A549 (cell line): ENCODE measurements at regions not wholly inside any gene's neighbourhood (a gene's known extent, or its start where the extent isn't known, plus 50 kb on each side); places are given as distances from the start of the nearest gene placed in this dataset.

Experiments used
- ATAC-seq, 2 experiments: fragments of 200-7000 bp in 1 of 2; fragments of >200 bp in 1 of 2; cut with Nextera tagmentation in 1 of 2; cut with Tn5 transposase in 1 of 2; 3 replicates each; pipeline versions ENCODE4 v1.8.0 to v1.9.1; 2018 to 2020; ENCODE audit warnings: mild to moderate bottlenecking in 1 of 2, moderate library complexity in 1 of 2
- CTCF ChIA-PET: fragments of 300-600 bp; sonication (Branson Sonifier 250); formaldehyde crosslinking; extraction: SDS; loops from one replicate; lab custom pipeline; 2021; ENCODE audit warnings: antibody characterized with exemption, inconsistent platforms; lab: Yijun Ruan, JAX
- POLR2A ChIA-PET: fragments of 350-600 bp; formaldehyde crosslinking; extraction: SDS; loops from one replicate; lab custom pipeline; 2021; ENCODE audit warnings: antibody characterized with exemption, inconsistent platforms; lab: Yijun Ruan, JAX
- DNase-seq, 2 experiments: peaks; one replicate each; pipeline versions ENCODE4 v3.0.0 to v3.0.0-alpha.2; 2011 to 2016; ENCODE audit warnings: low read depth in 1 of 2, low spot score in 1 of 2
- FAIRE-seq: peaks from 2 replicates; lab custom pipeline; 2011; peaks lifted over from hg19 to GRCh38; lab: Jason Lieb, UNC
- H3K27ac ChIP-seq, 2 experiments: fragments of >200 bp; sonication (Bioruptor Twin); formaldehyde crosslinking; 3 replicates each; pipeline ENCODE4 v1.5.1; 2016 to 2017
- H3K4me1 ChIP-seq: fragments of >200 bp; sonication (Bioruptor Twin); formaldehyde crosslinking; 3 replicates; pipeline ENCODE4 v1.6.1; 2016
- H3K4me2 ChIP-seq: fragments of >200 bp; sonication (Bioruptor Twin); formaldehyde crosslinking; 3 replicates; pipeline ENCODE4 v1.6.1; 2016
- H3K4me3 ChIP-seq: fragments of >200 bp; sonication (Bioruptor Twin); formaldehyde crosslinking; 3 replicates; pipeline ENCODE4 v1.5.1; 2016
- H3K9me3 ChIP-seq: fragments of >200 bp; sonication (Bioruptor Twin); formaldehyde crosslinking; 3 replicates; pipeline ENCODE4 v1.6.1; 2016
- BHLHE40 ChIP-seq: IDR thresholded peaks from 2 replicates; pipeline ENCODE4 v1.6.1; 2012; ENCODE audit warnings: low read depth, low read length, inconsistent platforms
- CBX2 ChIP-seq: fragments of 200-600 bp; sonication (generic); IDR thresholded peaks from 2 replicates; pipeline ENCODE4 v1.6.1; 2016; ENCODE audit warnings: low read depth, mild to moderate bottlenecking, borderline replicate concordance
- CEBPB ChIP-seq, 2 experiments: fragments of >200 bp in 1 of 2; sonication (Bioruptor Twin) in 1 of 2; formaldehyde crosslinking in 1 of 2; IDR thresholded peaks; 2 replicates each; pipeline ENCODE4 v1.6.1; 2012 to 2016
- EHF ChIP-seq: fragments of 250-450 bp; sonication (Bioruptor Pico); IDR thresholded peaks from 2 replicates; pipeline ENCODE4 v1.5.0; 2020; ENCODE audit warnings: mild to moderate bottlenecking
- EP300 ChIP-seq, 2 experiments: fragments of >200 bp; sonication (Bioruptor Twin); formaldehyde crosslinking; IDR thresholded peaks; 2 replicates in 1 of 2; 3 replicates in 1 of 2; pipeline ENCODE4 v1.6.1; 2016 to 2017
- ESRRA ChIP-seq: fragments of 150-350 bp; IDR thresholded peaks from 2 replicates; pipeline ENCODE4 v1.6.1; 2014; ENCODE audit warnings: mild to moderate bottlenecking, low read length, borderline replicate concordance
- GATA3 ChIP-seq: IDR thresholded peaks from 2 replicates; pipeline ENCODE4 v1.6.1; 2012; ENCODE audit warnings: borderline replicate concordance
- HDAC2 ChIP-seq: fragments of 200-600 bp; sonication (generic); IDR thresholded peaks from 2 replicates; pipeline ENCODE4 v1.6.1; 2016
- HOXB5 ChIP-seq: fragments of 250-450 bp; sonication (Bioruptor Pico); IDR thresholded peaks from 2 replicates; pipeline ENCODE4 v1.5.0; 2020; ENCODE audit warnings: mild to moderate bottlenecking, moderate library complexity
- JUN ChIP-seq, 2 experiments: fragments of >200 bp; sonication (Bioruptor Twin); formaldehyde crosslinking; IDR thresholded peaks; 2 replicates in 1 of 2; 3 replicates in 1 of 2; pipeline ENCODE4 v1.6.1; 2016 to 2017
- JUNB ChIP-seq: fragments of >200 bp; sonication (Bioruptor Twin); formaldehyde crosslinking; IDR thresholded peaks from 2 replicates; pipeline ENCODE4 v1.6.1; 2016
- KDM1A ChIP-seq: fragments of 200-600 bp; sonication (generic); IDR thresholded peaks from 2 replicates; pipeline ENCODE4 v1.6.1; 2016; ENCODE audit warnings: low read depth, mild to moderate bottlenecking
- KDM5A ChIP-seq: fragments of 200-600 bp; sonication (generic); IDR thresholded peaks from 2 replicates; pipeline ENCODE4 v1.6.1; 2016; ENCODE audit warnings: antibody characterized with exemption, mild to moderate bottlenecking
- MAZ ChIP-seq: fragments of 150-350 bp; IDR thresholded peaks from 2 replicates; pipeline ENCODE4 v1.6.1; 2014; ENCODE audit warnings: antibody characterized with exemption, low read depth, low read length, borderline replicate concordance
- NFE2L2 ChIP-seq: fragments of 150-350 bp; conservative IDR thresholded peaks from 2 replicates; pipeline ENCODE4 v1.6.1; 2014; ENCODE audit warnings: low read length
- NPAS2 ChIP-seq: fragments of 250-450 bp; sonication (Bioruptor Pico); IDR thresholded peaks from 2 replicates; pipeline ENCODE4 v1.8.0; 2022; ENCODE audit warnings: mild to moderate bottlenecking, moderate library complexity, borderline replicate concordance
- PHF8 ChIP-seq: fragments of 200-600 bp; sonication (generic); IDR thresholded peaks from 2 replicates; pipeline ENCODE4 v1.6.1; 2016; ENCODE audit warnings: low read depth, mild to moderate bottlenecking, antibody characterized with exemption, moderate library complexity, borderline replicate concordance
- POLR2A ChIP-seq: IDR thresholded peaks from 2 replicates; pipeline ENCODE4 v1.6.1; 2012; ENCODE audit warnings: mild to moderate bottlenecking, low read length
- POLR2AphosphoS2 ChIP-seq: conservative IDR thresholded peaks from 2 replicates; pipeline ENCODE4 v1.6.1; 2012; ENCODE audit warnings: low read length, improper control_type of control experiment, inconsistent platforms
- RAD21 ChIP-seq, 2 experiments: fragments of >200 bp in 1 of 2; sonication (Bioruptor Twin) in 1 of 2; formaldehyde crosslinking in 1 of 2; IDR thresholded peaks in 1 of 2; conservative IDR thresholded peaks in 1 of 2; 2 replicates in 1 of 2; 3 replicates in 1 of 2; pipeline ENCODE4 v1.6.1; 2012 to 2018; ENCODE audit warnings: inconsistent platforms in 1 of 2
- RARB ChIP-seq: fragments of 250-450 bp; sonication (Bioruptor Pico); IDR thresholded peaks from 2 replicates; pipeline ENCODE4 v1.8.0; 2021; ENCODE audit warnings: mild to moderate bottlenecking, moderate library complexity
- RCOR1 ChIP-seq: fragments of 150-350 bp; IDR thresholded peaks from 2 replicates; pipeline ENCODE4 v1.6.1; 2014; ENCODE audit warnings: antibody characterized with exemption, low read length, low read depth
- SREBF2 ChIP-seq: fragments of 450-650 bp; IDR thresholded peaks from 2 replicates; pipeline ENCODE4 v1.6.1; 2014; ENCODE audit warnings: mild to moderate bottlenecking, moderate library complexity
- TFCP2L1 ChIP-seq: fragments of 250-450 bp; sonication (Bioruptor Pico); IDR thresholded peaks from 2 replicates; pipeline ENCODE4 v1.5.0; 2021; ENCODE audit warnings: mild to moderate bottlenecking
- ZC3H11A ChIP-seq: fragments of 450-650 bp; IDR thresholded peaks from 2 replicates; pipeline ENCODE4 v1.6.1; 2014; ENCODE audit warnings: antibody characterized with exemption, mild to moderate bottlenecking
- ZNF302 ChIP-seq: fragments of 250-450 bp; sonication (Bioruptor Pico); IDR thresholded peaks from 2 replicates; pipeline ENCODE4 v1.9.0; 2021; ENCODE audit warnings: inconsistent platforms, mild to moderate bottlenecking, moderate library complexity
- WGBS: methylation state at CpG from one replicate; pipeline ENCODE4 v1.1.6; 2017; ENCODE audit errors: missing lambda C conversion rate; 5-methylcytosine and 5-hydroxymethylcytosine counted together
- TF ChIP-seq, protein P1 (sequence below): fragments of 250-450 bp; sonication (Bioruptor Pico); IDR thresholded peaks from 2 replicates; pipeline ENCODE4 v1.5.0; 2021; ENCODE audit warnings: mild to moderate bottlenecking, moderate library complexity, borderline replicate concordance
- TF ChIP-seq, protein P2 (sequence below): fragments of >200 bp; sonication (Bioruptor Twin); formaldehyde crosslinking; IDR thresholded peaks from 2 replicates; pipeline ENCODE4 v1.6.1; 2016

DNA sequence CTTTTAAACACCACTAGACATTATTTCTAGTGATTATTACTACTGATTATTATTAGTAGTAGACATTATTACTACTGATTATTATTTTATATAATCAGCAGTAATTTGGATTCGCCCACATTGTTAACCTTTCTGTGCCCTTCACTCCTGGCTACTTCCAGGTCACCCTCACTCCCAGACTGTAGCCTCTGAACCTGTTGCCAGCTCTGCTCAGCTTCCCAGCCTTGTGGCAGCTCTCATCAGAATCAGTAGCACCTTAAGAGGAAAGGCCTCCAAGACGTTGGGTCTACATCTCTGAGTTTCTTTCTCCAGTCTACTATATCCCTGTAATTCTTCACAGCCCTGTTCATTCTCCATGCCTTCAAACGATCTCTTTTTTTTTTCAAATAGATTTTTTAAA is 137.0 kb downstream of the KATNIP start:
- ATAC-seq = no peak
- Histone ChIP-seq H3K9me3 (no peaks in the 10 kb centered on the region), H3K4me1 (no peaks in the 10 kb centered on the region), H3K4me2 (no peak overlapping the region), H3K27ac (no peak overlapping the region), H3K4me3 (no peak overlapping the region)
- POLR2A ChIA-PET = no interaction called here
- CTCF ChIA-PET = interaction anchor here (0.5 to 1.4 kb wide), 3 partner anchors 9 to 359 kb away, joined by 3 to 4 read pairs (median 4); no protein-coding TSS in a partner anchor
- 64% methylated on average over 3 of the region's 3 CpGs for WGBS
- no peak for TF ChIP-seq POLR2AphosphoS2
- TF ChIP-seq SREBF2 = no peak
- TF ChIP-seq CEBPB (IDR thresholded peaks at IDR 0.05) = no peak
- no peak for TF ChIP-seq ZNF302 (CRISPR knock-in tag)
- no peak for TF ChIP-seq EP300 (IDR thresholded peaks at IDR 0.05)
- TF ChIP-seq, protein P1, sequence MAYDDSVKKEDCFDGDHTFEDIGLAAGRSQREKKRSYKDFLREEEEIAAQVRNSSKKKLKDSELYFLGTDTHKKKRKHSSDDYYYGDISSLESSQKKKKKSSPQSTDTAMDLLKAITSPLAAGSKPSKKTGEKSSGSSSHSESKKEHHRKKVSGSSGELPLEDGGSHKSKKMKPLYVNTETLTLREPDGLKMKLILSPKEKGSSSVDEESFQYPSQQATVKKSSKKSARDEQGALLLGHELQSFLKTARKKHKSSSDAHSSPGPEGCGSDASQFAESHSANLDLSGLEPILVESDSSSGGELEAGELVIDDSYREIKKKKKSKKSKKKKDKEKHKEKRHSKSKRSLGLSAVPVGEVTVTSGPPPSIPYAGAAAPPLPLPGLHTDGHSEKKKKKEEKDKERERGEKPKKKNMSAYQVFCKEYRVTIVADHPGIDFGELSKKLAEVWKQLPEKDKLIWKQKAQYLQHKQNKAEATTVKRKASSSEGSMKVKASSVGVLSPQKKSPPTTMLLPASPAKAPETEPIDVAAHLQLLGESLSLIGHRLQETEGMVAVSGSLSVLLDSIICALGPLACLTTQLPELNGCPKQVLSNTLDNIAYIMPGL (CRISPR knock-in tag) = no peak
- no peak for TF ChIP-seq RCOR1
- TF ChIP-seq ZC3H11A = no peak
- TF ChIP-seq RARB (CRISPR knock-in tag) = no peak
- DNase-seq = no peak
- no peak for FAIRE-seq

DNA sequence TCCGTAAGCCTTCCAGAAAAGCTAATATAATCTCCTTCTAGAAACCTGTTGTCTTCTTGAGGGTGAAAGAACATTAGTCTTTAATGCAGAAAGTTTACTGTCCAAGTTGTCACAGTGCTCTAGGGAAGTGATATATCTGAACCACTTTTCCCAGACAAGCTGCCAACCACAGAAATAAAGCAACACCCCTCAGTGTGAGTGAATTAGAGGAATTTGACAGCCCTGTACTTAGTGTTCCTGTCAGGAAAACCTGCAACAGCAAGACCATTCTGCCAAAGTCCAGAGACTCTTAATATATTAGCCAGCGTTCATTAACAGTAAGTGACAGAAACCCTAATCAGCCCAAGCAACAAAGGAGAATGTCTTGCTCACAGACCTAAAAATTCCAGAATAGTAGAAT is 137.7 kb downstream of the KATNIP start:
- Histone ChIP-seq H3K4me1 (no peaks in the 10 kb centered on the region), H3K4me2 (no peak overlapping the region), H3K27ac (no peak overlapping the region), H3K9me3 (no peaks in the 10 kb centered on the region), H3K4me3 (no peak overlapping the region)
- ChIA-PET POLR2A (no interaction called here), CTCF (interaction anchor here (1.4 kb wide), 1 partner anchor 15 kb away, joined by 4 read pairs; no protein-coding TSS in a partner anchor)
- DNase-seq (no peak), FAIRE-seq (no peak), ATAC-seq (no peak)
- TF ChIP-seq TFCP2L1 (CRISPR knock-in tag) = no peak
- TF ChIP-seq EHF (CRISPR knock-in tag) = no peak
- no peak for TF ChIP-seq MAZ
- no peak for TF ChIP-seq RAD21 (conservative IDR thresholded peaks at IDR 0.05 in 1 of 2, IDR thresholded peaks at IDR 0.05 in 1 of 2)
- no peak for TF ChIP-seq POLR2A
- TF ChIP-seq BHLHE40 = no peak
- TF ChIP-seq ZNF302 (CRISPR knock-in tag) = no peak
- TF ChIP-seq NFE2L2 = no peak
- no peak for TF ChIP-seq CBX2
- TF ChIP-seq KDM5A = no peak
- no peak for TF ChIP-seq NPAS2 (CRISPR knock-in tag)
- no peak for TF ChIP-seq KDM1A
- no peak for TF ChIP-seq ESRRA
- TF ChIP-seq, protein P2, sequence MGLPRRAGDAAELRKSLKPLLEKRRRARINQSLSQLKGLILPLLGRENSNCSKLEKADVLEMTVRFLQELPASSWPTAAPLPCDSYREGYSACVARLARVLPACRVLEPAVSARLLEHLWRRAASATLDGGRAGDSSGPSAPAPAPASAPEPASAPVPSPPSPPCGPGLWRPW = no peak
- no peak for TF ChIP-seq GATA3
- no peak for TF ChIP-seq JUN (IDR thresholded peaks at IDR 0.05)
- no peak for TF ChIP-seq JUNB
- no peak for TF ChIP-seq HOXB5 (CRISPR knock-in tag)
- no peak for TF ChIP-seq PHF8
- no peak for TF ChIP-seq HDAC2
- WGBS = 98% methylated on average over 2 of the region's 2 CpGs
